ENCODE measurements at regions not wholly inside any gene's neighbourhood (a gene's known extent, or its start where the extent isn't known, plus 50 kb on each side); places are given as distances from the start of the nearest gene placed in this dataset.

GRCh38 chr12:92547906-92548305, 154.9 kb upstream of the PLEKHG7 start:
- TF ChIP-seq CTCF (IDR thresholded peaks at IDR 0.05) (no peak), EZH2phosphoT487 (IDR thresholded peaks at IDR 0.05) (no peak), EZH2 (IDR thresholded peaks at IDR 0.05) (no peak)

All from neural progenitor cell (in vitro differentiated cells).